ENCODE measurements at regions not wholly inside any gene's neighbourhood (a gene's known extent, or its start where the extent isn't known, plus 50 kb on each side); places are given as distances from the start of the nearest gene placed in this dataset.

GRCh38 chr15:66936109-66936860 lies 129.1 kb upstream of the SMAD3 start:
- DNase-seq (ENCODE audit: extremely low read depth in 1 of 4, low spot score in 3 of 4) (no peak), ATAC-seq (peak; percentile 23; the same call in 1 of the 3 replicates), FAIRE-seq (peak; percentile 40)
- peak overlapping the region; percentile 3 to 47; a peak in 2 of 4 replicates for H3K9ac ChIP-seq (ENCODE audit: insufficient read depth in 1 of 2, low read depth in 2 of 2, low read length in 2 of 2)
- peaks cover 13 to 23% of the 10 kb centered on the region in 2 experiments for H3K4me1 ChIP-seq (replicated peaks in 1 of 2; ENCODE audit: control insufficient read depth in 2 of 2, insufficient read depth in 2 of 2, low read length in 2 of 2)
- BruUV-seq (replicated peaks), result no TSS peak
- WGBS (ENCODE audit: insufficient coverage, low coverage, missing lambda C conversion rate), result 48% methylated on average over 25 of the region's 25 CpGs
- no peaks in the 10 kb centered on the region for H4K20me1 ChIP-seq (replicated peaks; ENCODE audit: control insufficient read depth, insufficient read depth, low read length)
- CTCF ChIA-PET (ENCODE audit: low intra/inter-chr PET ratio), result no interaction called here
- H3K27ac ChIP-seq (ENCODE audit: extremely low read depth, low read depth, low read length), result no peak overlapping the region
- H3K36me3 ChIP-seq (ENCODE audit: control insufficient read depth, insufficient read depth, low read length), result no peaks in the 10 kb centered on the region
- intact Hi-C loops (cut with micrococcal nuclease) (no loop called here), in situ Hi-C loops (cut with MboI) (loop anchor here (10.0 kb wide), 1 partner anchor 899 kb away; no protein-coding TSS in a partner anchor)
- POLR2A ChIA-PET, result no interaction called here
- H3K9me1 ChIP-seq (ENCODE audit: control insufficient read depth, insufficient read depth, low read length), result no peaks in the 10 kb centered on the region
- peak overlapping the region; percentile 75 for H2AFZ ChIP-seq (ENCODE audit: low read depth, low read length)
- TF ChIP-seq ZNF589 (CRISPR knock-in tag; IDR thresholded peaks at IDR 0.05; ENCODE audit: low read depth) (no peak), BRF2 (IDR thresholded peaks at IDR 0.05; ENCODE audit: borderline replicate concordance, insufficient read depth, insufficient read length) (no peak)
- no peak overlapping the region for H3K4me3 ChIP-seq
- peak overlapping the region; percentile 38 for H3K4me2 ChIP-seq (ENCODE audit: insufficient read depth, low read length)
- no peaks in the 10 kb centered on the region for H3K79me2 ChIP-seq (ENCODE audit: control insufficient read depth, insufficient read depth, low read length)
- peaks cover 0 to 9% of the 10 kb centered on the region in 2 experiments; a peak in 3 of 5 replicates for H3K27me3 ChIP-seq (ENCODE audit: control insufficient read depth in 2 of 2, insufficient read depth in 2 of 2, low read length in 2 of 2)
- 0 out of 2 replicates have a peak, but pooled peaks cover 3% of the 10 kb centered on the region for H3K9me3 ChIP-seq (replicated peaks; ENCODE audit: control insufficient read depth, insufficient read depth, low read depth, low read length)
